HCT116 (cell line): ENCODE measurements at regions not wholly inside any gene's neighbourhood (a gene's known extent, or its start where the extent isn't known, plus 50 kb on each side); places are given as distances from the start of the nearest gene placed in this dataset.

Source experiments
- ATAC-seq: fragments of 200-7000 bp; cut with Tn5 transposase; 2 replicates; pipeline ENCODE4 v1.9.1; 2020; ENCODE audit warnings: mild to moderate bottlenecking, moderate library complexity
- BruUV-seq: library from RNA; stranded (reverse); fragments of 400-500 nt; replicated peaks from 2 replicates; lab custom pipeline; 2021; lab: Mats Ljungman, UMichigan
- CTCF ChIA-PET: fragments of 300-600 bp; sonication (Branson Sonifier 250); formaldehyde crosslinking; loops from one replicate; lab custom pipeline; 2021; ENCODE audit warnings: antibody characterized with exemption; lab: Charles Lee
- POLR2A ChIA-PET: fragments of 300-600, 350-600 bp; sonication (Branson Sonifier 250); formaldehyde crosslinking; loops from one replicate; lab custom pipeline; 2021; ENCODE audit warnings: antibody characterized with exemption; lab: Charles Lee
- RAD21 ChIA-PET, 2 experiments: fragments of 300-600 bp; sonication (Branson Sonifier 250); formaldehyde crosslinking; loops; one replicate each; lab custom pipeline; 2023; ENCODE audit warnings: low total read pairs in 2 of 2; ENCODE audit not compliant: uncharacterized antibody in 2 of 2, unreplicated experiment in 2 of 2, low non-redundant PET in 1 of 2; lab: Charles Lee
- DNase-seq: peaks from one replicate; pipeline ENCODE4 v3.0.0-alpha.2; 2010; ENCODE audit warnings: low read depth, low spot score
- H2AFZ ChIP-seq: fragments of 200-600 bp; shearing (Covaris generic), sonication (generic); 2 replicates; pipeline ENCODE4 v1.6.1; 2017; ENCODE audit warnings: low read depth, mixed run types, mixed read lengths, antibody characterized with exemption, low read length; ENCODE audit not compliant: poor library complexity, severe bottlenecking
- H3K27ac ChIP-seq: 2 replicates; pipeline ENCODE4 v1.5.1; 2012; ENCODE audit warnings: low read depth, low read length
- H3K27me3 ChIP-seq: fragments of 200-600 bp; sonication (generic); 2 replicates; pipeline ENCODE4 v1.6.1; 2016; ENCODE audit warnings: mixed run types, low read length, mixed read lengths; ENCODE audit not compliant: insufficient read depth
- H3K36me3 ChIP-seq, 2 experiments: fragments of 200-500 bp in 1 of 2; fragments of 200-600 bp in 1 of 2; sonication (Bioruptor generic) in 1 of 2; sonication (generic) in 1 of 2; 2 replicates each; pipeline versions ENCODE4 v1.5.1 to v1.6.1; 2014 to 2016; ENCODE audit warnings: low read length in 2 of 2, inconsistent platforms in 1 of 2, mixed read lengths in 1 of 2, mixed run types in 1 of 2; ENCODE audit not compliant: insufficient read depth in 2 of 2, control insufficient read depth in 1 of 2
- H3K4me1 ChIP-seq, 2 experiments: fragments of 200-600 bp in 1 of 2; sonication (generic) in 1 of 2; 2 replicates each; pipeline versions ENCODE4 v1.5.1 to v1.6.1; 2012 to 2017; ENCODE audit warnings: low read length in 2 of 2, inconsistent platforms in 1 of 2, mild to moderate bottlenecking in 1 of 2, mixed read lengths in 1 of 2, mixed run types in 1 of 2, moderate library complexity in 1 of 2; ENCODE audit not compliant: insufficient read depth in 2 of 2, control insufficient read depth in 1 of 2
- H3K4me2 ChIP-seq: fragments of 200-600 bp; sonication (generic); 2 replicates; pipeline ENCODE4 v1.6.1; 2017; ENCODE audit warnings: mixed run types, low read length, mixed read lengths
- H3K4me3 ChIP-seq, 2 experiments: fragments of 200-600 bp in 1 of 2; sonication (generic) in 1 of 2; replicated peaks in 1 of 2; 2 replicates each; pipeline ENCODE4 v1.5.1; 2011 to 2016; ENCODE audit warnings: low read length in 2 of 2, control low read depth in 1 of 2, low read depth in 1 of 2, mild to moderate bottlenecking in 1 of 2, mixed read lengths in 1 of 2, mixed run types in 1 of 2
- H3K79me2 ChIP-seq: fragments of 200-600 bp; sonication (generic); 2 replicates; pipeline ENCODE4 v1.6.1; 2017; ENCODE audit warnings: mild to moderate bottlenecking, mixed run types, low read length, moderate library complexity, mixed read lengths; ENCODE audit not compliant: insufficient read depth
- H3K9ac ChIP-seq: fragments of 200-600 bp; sonication (generic); 2 replicates; pipeline ENCODE4 v1.6.1; 2016; ENCODE audit warnings: low read length, mixed read lengths
- H3K9me2 ChIP-seq: fragments of 200-600 bp; sonication (generic), shearing (Covaris generic); 2 replicates; pipeline ENCODE4 v1.6.1; 2017; ENCODE audit warnings: mixed run types, mild to moderate bottlenecking, moderate library complexity; ENCODE audit not compliant: insufficient read depth
- H3K9me3 ChIP-seq, 2 experiments: fragments of 200-500 bp in 1 of 2; fragments of 200-600 bp in 1 of 2; sonication (Bioruptor generic) in 1 of 2; sonication (generic) in 1 of 2; 2 replicates each; pipeline ENCODE4 v1.6.1; 2014 to 2017; ENCODE audit warnings: low read length in 2 of 2, mixed read lengths in 2 of 2, inconsistent platforms in 1 of 2, low read depth in 1 of 2, mild to moderate bottlenecking in 1 of 2, mixed run types in 1 of 2, moderate library complexity in 1 of 2; ENCODE audit not compliant: control insufficient read depth in 1 of 2, insufficient read depth in 1 of 2
- H4K20me1 ChIP-seq: fragments of 200-600 bp; sonication (generic), shearing (Covaris generic); 2 replicates; pipeline ENCODE4 v1.6.1; 2017; ENCODE audit warnings: mixed run types, mild to moderate bottlenecking, moderate library complexity; ENCODE audit not compliant: insufficient read depth
- CBX3 ChIP-seq: IDR thresholded peaks from 2 replicates; pipeline ENCODE4 v1.6.1; 2012; ENCODE audit warnings: low read depth
- CEBPB ChIP-seq: IDR thresholded peaks from 2 replicates; pipeline ENCODE4 v1.6.1; 2012; ENCODE audit warnings: low read depth
- FOSL1 ChIP-seq: IDR thresholded peaks from 2 replicates; pipeline ENCODE4 v1.6.1; 2012; ENCODE audit warnings: low read depth
- JUND ChIP-seq: IDR thresholded peaks from 2 replicates; pipeline ENCODE4 v1.6.1; 2012
- MAX ChIP-seq: IDR thresholded peaks from 2 replicates; pipeline ENCODE4 v1.6.1; 2012
- POLR2A ChIP-seq: IDR thresholded peaks from 2 replicates; pipeline ENCODE4 v1.7.0; 2011; ENCODE audit warnings: borderline replicate concordance; ENCODE audit not compliant: insufficient read depth, insufficient read length; ENCODE audit errors: extremely low read depth
- RAD21 ChIP-seq: IDR thresholded peaks from 2 replicates; pipeline ENCODE4 v1.6.1; 2012; ENCODE audit warnings: low read depth, mild to moderate bottlenecking
- SIN3A ChIP-seq: IDR thresholded peaks from 2 replicates; pipeline ENCODE4 v1.6.1; 2012; ENCODE audit warnings: low read depth
- SRF ChIP-seq: IDR thresholded peaks from 2 replicates; pipeline ENCODE4 v1.6.1; 2012; ENCODE audit warnings: low read depth
- TCF7L2 ChIP-seq: IDR thresholded peaks from 2 replicates; pipeline ENCODE4 v1.7.0; 2011; ENCODE audit warnings: borderline replicate concordance, inconsistent platforms; ENCODE audit not compliant: insufficient read depth, insufficient read length; ENCODE audit errors: extremely low read depth
- YY1 ChIP-seq: IDR thresholded peaks from 2 replicates; pipeline ENCODE4 v1.6.1; 2011; ENCODE audit warnings: low read length, low read depth, moderate library complexity, mild to moderate bottlenecking; ENCODE audit not compliant: insufficient replicate concordance; ENCODE audit errors: extremely low read depth
- ZFX ChIP-seq: fragments of 450-650 bp; IDR thresholded peaks from 2 replicates; pipeline ENCODE4 v1.6.1; 2017
- intact Hi-C: fragments of 100-400 bp; cut with micrococcal nuclease; formaldehyde crosslinking; loops from 2 replicates; pipeline ENCODE4 v1.10.0; 2022
- TF ChIP-seq, protein P1 (sequence below): IDR thresholded peaks from 2 replicates; pipeline ENCODE4 v1.6.1; 2012
- TF ChIP-seq, protein P2 (sequence below), 3 experiments: fragments of 200-600 bp in 1 of 3; sonication (generic) in 1 of 3; IDR thresholded peaks in 2 of 3; conservative IDR thresholded peaks in 1 of 3; 2 replicates each; pipeline ENCODE4 v1.5.1; 2012 to 2017; ENCODE audit warnings: low read depth in 2 of 3, low read length in 2 of 3, antibody characterized with exemption in 1 of 3, borderline replicate concordance in 1 of 3, control low read depth in 1 of 3, mild to moderate bottlenecking in 1 of 3, mixed read lengths in 1 of 3, mixed run types in 1 of 3, moderate library complexity in 1 of 3; ENCODE audit not compliant: insufficient read depth in 1 of 3
- TF ChIP-seq, protein P3 (sequence below): IDR thresholded peaks from 2 replicates; pipeline ENCODE4 v1.6.1; 2011; ENCODE audit warnings: mild to moderate bottlenecking, low read length, moderate library complexity; ENCODE audit not compliant: insufficient replicate concordance; ENCODE audit errors: extremely low read depth

DNA sequence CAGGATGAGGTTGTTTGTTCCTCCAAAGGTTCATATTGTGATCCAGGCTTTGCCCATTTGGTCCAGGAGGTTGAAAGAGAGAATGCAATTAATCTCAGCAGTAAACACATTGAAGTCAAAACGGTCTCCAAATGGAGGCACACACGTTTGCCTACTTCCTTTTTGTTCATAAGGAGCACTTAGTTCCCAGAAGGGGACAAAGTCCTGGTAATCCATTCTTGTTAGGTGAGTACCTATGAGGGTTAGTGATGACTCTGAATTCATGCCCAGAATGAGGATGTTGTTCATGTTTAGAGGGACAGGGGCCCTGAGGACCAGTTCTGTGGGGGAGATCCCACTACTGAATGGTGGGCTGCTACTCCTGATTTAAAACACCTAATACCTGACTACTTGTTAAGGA, 177.7 kb downstream of the ALDH1A2 start:
- POLR2A ChIA-PET, result no interaction called here
- Histone ChIP-seq H3K27ac (no peak overlapping the region), H3K4me3 (no peak overlapping the region), H3K79me2 (no peaks in the 10 kb centered on the region), H3K4me1 (no peaks in the 10 kb centered on the region), H2AFZ (no peak overlapping the region), H3K9ac (no peak overlapping the region), H3K9me3 (no peaks in the 10 kb centered on the region), H3K27me3 (no peaks in the 10 kb centered on the region; the same call in 1 of the 2 replicates), H3K4me2 (no peak overlapping the region), H4K20me1 (no peaks in the 10 kb centered on the region), H3K36me3 (no peaks in the 10 kb centered on the region), H3K9me2 (peaks cover under 1% of the 10 kb centered on the region; the same call in 1 of the 2 replicates)
- no peak for TF ChIP-seq RAD21
- no peak for TF ChIP-seq TCF7L2
- no peak for TF ChIP-seq YY1
- TF ChIP-seq SIN3A, result no peak
- no peak for TF ChIP-seq POLR2A
- no peak for TF ChIP-seq CEBPB
- TF ChIP-seq MAX, result no peak
- TF ChIP-seq SRF, result no peak
- TF ChIP-seq ZFX, result no peak
- TF ChIP-seq JUND, result no peak
- TF ChIP-seq, protein P1, sequence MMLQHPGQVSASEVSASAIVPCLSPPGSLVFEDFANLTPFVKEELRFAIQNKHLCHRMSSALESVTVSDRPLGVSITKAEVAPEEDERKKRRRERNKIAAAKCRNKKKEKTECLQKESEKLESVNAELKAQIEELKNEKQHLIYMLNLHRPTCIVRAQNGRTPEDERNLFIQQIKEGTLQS, result no peak
- no peak for TF ChIP-seq CBX3
- no peak for TF ChIP-seq FOSL1
- TF ChIP-seq, protein P2, sequence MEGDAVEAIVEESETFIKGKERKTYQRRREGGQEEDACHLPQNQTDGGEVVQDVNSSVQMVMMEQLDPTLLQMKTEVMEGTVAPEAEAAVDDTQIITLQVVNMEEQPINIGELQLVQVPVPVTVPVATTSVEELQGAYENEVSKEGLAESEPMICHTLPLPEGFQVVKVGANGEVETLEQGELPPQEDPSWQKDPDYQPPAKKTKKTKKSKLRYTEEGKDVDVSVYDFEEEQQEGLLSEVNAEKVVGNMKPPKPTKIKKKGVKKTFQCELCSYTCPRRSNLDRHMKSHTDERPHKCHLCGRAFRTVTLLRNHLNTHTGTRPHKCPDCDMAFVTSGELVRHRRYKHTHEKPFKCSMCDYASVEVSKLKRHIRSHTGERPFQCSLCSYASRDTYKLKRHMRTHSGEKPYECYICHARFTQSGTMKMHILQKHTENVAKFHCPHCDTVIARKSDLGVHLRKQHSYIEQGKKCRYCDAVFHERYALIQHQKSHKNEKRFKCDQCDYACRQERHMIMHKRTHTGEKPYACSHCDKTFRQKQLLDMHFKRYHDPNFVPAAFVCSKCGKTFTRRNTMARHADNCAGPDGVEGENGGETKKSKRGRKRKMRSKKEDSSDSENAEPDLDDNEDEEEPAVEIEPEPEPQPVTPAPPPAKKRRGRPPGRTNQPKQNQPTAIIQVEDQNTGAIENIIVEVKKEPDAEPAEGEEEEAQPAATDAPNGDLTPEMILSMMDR (IDR thresholded peaks at IDR 0.05 in 2 of 3, conservative IDR thresholded peaks at IDR 0.05 in 1 of 3; ENCODE audit: borderline replicate concordance in 1 of 3, insufficient read depth in 1 of 3, low read depth in 2 of 3, low read length in 2 of 3), result no peak
- TF ChIP-seq, protein P3, sequence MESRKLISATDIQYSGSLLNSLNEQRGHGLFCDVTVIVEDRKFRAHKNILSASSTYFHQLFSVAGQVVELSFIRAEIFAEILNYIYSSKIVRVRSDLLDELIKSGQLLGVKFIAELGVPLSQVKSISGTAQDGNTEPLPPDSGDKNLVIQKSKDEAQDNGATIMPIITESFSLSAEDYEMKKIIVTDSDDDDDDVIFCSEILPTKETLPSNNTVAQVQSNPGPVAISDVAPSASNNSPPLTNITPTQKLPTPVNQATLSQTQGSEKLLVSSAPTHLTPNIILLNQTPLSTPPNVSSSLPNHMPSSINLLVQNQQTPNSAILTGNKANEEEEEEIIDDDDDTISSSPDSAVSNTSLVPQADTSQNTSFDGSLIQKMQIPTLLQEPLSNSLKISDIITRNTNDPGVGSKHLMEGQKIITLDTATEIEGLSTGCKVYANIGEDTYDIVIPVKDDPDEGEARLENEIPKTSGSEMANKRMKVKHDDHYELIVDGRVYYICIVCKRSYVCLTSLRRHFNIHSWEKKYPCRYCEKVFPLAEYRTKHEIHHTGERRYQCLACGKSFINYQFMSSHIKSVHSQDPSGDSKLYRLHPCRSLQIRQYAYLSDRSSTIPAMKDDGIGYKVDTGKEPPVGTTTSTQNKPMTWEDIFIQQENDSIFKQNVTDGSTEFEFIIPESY, result no peak
- intact Hi-C loops, result no loop called here
- CTCF ChIA-PET, result no interaction called here
- ATAC-seq, result no peak
- no TSS peak for BruUV-seq
- RAD21 ChIA-PET, result no interaction called here
- DNase-seq, result no peak
